ENCODE measurements at regions not wholly inside any gene's neighbourhood (a gene's known extent, or its start where the extent isn't known, plus 50 kb on each side); places are given as distances from the start of the nearest gene placed in this dataset.
"Not testable (repeated sequence)": the region's sequence is repeated elsewhere in the genome, so short reads cannot be mapped to it uniquely, and the experiment has no call there.

DNA sequence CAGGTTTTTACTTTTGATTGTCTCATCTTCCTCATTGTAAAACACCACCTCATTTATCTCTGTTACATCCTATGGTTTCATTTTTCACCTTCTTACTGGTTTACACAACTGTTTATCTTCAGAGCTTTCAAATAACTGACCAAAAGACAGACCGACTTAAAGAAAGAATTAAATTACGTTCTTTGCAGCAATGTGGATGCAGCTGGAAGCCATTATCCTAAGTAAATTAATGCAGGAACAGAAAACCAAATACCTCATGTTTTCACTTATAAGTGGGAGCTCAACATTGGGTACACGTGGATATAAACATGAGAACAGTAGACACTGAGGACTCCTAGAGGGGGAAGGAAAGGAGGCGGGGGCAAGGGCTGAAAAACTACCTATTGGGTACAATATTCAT, 729.0 kb upstream of the USP15 start:
- DNase-seq: no peak

DNA sequence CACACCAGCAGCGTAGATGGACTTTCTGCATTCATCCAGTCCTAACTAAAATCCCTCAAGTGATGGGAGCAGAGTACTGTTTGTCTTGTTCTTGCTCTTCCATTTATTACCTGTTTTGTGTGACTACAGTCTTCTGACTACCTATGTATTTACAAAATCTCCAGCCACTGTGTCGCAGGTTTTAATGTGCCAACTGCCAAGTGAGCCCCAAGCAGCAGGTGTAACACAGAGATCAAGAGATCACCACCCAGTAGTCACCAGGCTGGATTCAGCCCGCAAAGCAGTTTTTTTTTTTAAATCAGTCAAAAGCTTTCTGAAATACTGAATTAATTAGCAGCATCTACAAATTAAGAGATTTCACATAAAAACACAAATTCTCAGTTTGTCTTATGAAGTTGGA, 724.1 kb upstream of the USP15 start:
- DNase-seq: no peak

DNA sequence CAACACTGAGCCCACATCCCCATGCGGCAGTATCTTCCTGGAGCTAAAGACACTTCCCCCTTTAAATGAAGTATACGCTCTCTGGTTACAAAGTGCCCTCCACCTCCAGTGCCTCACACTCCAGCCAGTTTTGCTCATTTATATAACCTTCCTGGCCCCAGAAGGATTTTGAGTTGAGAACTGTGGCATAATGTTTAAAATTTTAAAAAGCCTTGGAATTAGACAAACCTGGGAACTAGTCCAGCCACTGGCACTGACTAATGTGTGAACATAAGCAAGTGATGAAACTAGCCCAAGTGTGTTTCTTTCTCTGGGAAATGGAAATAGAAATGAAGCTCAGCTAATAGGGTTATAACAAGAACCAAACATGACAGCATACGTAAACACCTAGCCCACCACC, 723.7 kb upstream of the USP15 start:
- no peak for DNase-seq

DNA sequence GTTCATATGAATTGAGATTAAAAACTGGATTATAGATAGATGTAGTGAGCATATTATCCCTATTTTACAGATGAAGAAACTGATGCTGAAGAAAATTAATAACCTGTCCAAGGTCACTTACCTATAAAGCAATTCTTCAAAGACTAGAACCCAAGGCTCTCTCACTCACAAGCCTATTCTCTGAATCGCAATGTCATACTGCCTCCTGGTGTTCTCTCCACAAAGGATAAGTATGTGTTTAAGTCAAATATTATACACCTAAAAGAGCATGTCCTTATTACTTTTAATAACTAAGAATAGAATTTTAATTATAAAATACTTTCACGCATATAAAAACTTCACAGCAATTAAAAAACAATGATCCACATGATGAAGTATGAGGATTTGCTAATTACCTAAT, 721.3 kb upstream of the USP15 start:
- peak; percentile 16 for DNase-seq

DNA sequence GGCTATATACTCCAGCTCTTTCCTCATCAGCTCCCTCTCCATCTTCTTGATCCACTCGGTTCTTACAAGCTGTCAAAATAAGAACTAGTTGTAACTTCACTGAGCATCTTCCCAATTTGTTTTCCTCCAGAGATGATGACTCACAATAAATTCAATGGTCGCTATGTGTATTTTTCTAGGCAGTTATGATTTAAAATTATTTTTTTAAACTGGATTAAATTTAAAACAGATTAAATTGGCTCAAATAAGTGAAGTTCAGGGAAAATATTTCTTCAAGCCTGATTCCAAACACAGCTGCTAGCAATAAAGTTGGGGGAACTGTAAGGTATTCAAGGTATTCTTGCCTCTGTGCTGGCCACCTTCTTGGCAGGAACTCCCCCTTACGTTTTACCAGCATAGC, 717.7 kb upstream of the USP15 start:
- DNase-seq: no peak

DNA sequence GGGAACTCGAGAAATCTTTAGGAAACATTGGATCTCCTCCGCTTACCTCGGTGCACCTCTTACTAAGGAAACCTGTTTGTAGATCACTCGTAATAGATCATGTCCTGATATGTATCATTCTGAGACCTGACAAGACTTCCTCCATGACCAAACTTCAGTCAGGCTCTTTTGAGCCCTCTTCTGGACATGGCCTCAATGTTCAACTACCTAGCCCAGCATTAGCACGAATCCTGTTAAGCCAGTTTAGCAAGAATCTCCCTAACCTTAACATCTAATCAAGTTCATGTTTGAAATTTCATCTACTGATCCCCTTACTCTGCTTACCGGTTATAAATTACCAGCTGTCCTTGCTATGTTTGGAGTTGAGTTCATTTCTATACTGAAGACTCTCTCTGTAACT, 713.9 kb upstream of the USP15 start:
- peak; percentile 5 for DNase-seq

DNA sequence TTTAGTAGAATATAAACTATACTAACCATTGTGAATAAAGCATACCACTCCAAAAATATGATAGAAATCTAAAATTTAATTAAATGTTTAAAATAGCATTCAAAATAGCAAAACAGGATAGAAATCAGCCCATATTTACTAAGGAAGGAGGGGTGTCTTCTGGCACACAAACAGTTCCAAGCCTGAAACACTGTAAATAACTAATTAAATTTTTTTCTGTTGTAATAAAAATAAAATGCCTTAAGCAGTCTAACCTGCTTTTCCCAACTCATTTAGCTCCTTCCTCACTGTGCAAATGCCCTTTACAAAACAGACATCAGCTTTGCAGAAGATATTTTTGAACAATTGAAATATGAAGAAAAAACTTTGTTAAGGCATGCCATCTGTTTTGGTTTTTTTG, 707.1 kb upstream of the USP15 start:
- DNase-seq: no peak

DNA sequence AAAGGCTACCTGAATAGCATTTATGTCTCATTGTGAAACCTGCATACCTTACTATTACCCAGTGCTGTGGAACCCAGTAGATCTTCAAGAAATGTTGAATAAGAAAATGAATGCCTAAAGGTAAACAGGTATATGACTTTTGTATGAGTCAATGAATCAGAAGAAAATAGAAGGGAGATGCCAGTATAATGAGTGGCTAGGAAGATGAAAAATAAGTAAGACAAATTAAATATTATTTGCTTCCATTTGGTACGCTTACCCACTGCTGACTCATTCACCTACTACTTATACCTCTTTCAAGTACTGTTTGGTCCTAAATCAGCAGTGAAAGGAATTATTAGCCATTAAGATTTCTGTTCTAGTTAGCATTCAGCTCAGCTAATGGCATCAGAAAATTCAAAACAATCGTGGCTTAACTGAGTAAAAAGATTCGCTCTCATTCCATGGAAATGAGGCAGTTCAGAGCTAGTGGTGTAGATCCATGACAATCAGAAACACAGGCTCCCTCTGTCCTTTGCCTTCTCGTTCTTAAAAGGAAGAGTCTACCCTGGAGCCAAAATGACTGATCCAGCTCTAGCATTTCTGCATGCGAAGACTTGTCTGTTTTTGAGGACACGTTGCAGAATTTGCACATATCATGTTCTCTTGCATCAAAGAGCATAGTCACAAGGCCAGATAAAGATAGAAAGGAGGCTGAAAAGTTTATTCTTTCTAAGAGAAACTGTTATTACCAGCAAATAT, 705.8 kb upstream of the USP15 start:
- DNase-seq: no peak

DNA sequence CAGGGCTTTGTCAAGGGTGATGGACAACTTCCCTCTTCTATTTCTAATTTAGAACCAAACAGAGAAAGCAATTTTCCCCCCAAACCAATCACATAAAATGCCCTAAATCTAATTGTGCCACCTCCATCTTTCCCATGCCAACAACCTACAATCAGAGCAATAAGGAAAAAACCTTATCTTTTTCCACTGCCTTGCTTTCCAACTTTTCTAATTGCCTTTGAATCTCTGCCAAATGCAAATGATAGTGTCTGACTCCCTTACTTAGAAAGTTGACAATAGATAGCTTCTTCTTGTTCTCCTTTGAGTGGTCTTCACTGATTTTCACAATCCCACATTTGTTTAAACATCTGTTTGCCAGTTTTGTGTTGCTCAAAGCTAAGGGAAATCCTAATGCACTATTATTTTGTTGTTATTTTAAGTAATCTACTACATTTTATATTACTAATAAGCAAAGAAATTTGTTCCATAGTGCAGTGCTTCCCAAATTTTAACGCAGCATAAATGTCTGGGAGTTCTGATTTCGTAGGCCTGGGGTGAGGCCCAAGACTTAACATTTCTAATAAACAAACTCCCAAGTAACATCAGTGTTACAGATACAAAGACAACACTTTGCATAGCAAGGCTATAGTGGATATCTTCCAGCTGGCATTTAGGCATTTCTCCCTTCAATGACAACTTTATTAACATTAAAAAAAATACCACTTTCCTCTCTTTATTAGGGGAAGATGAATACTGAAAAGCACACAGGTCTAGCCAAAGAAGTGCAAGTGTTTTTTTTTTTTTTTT, 696.3 kb upstream of the USP15 start:
- DNase-seq: no peak

DNA sequence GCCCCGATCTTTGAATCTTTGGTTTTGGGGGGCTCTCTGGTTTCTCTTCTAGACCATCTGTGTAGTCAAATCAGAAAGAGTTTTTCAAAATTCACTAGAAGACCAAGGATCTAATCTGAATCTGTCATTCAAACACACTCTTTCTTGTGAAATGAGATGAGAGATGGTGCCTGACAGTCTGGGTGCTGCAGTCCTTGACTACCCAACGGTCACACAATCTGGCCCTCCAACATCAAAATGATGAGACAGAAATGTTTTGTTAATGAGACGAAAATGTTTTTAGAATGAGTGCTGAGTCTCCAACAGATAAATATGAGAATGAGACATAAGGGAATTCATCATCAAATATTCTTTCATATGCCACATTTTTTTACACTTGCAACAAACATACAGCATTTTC, 695.7 kb upstream of the USP15 start:
- no peak for DNase-seq

DNA sequence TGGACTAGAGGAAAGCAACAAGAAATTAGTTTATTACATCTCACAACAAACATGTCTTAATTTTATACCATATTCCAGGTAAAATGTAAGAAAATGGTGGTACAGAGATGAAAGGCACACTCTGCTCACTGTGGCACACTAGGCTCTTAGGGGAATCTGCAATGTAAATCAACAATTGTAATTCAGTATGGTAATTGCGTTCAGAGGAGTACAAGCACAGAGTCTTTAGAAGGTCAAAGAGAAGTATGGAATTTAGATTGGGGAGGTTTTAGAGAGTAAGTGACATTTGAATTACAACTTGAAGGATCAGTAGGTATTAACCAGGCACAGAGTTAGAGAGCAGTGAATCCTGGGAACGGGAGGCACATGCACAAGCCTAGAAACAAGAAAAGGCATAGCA, 694.0 kb upstream of the USP15 start:
- no peak for DNase-seq

DNA sequence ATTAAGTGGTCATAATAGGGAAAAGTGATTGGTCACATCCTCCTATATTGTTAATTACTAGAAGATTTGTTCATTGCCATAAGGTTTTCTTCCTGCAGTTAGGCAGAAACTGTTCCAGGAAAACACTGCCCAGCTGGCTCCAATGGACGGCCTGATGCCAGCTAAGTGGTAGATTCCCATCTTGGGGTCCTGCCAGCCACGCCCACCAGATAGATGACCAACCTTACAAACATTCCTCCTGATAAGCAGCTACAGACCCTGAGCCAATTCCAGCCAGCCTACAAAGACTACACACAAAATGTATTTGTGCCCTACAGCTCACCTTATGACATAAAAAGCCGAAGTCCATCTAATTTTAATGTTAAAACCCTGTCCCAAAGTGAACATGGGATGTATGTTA, 685.9 kb upstream of the USP15 start:
- no peak for DNase-seq

DNA sequence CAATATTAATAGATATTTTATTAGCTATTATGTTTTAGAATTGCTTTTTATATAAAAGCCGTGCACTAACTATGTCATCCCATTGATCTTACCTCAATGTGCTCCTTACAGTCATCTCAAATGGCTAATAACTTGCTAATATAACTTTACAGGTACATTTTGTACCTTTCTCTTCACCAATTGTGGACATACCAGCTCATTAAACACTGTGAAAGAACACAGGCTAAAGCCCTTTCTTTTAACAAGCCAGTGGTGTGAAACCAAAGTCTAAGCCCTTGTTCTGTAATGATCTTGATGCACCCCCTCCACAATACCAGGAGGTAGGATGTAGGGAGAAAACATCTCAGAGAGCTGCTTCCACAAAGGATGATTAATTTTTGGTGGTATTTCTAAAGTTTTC, 675.3 kb upstream of the USP15 start:
- no peak for DNase-seq

DNA sequence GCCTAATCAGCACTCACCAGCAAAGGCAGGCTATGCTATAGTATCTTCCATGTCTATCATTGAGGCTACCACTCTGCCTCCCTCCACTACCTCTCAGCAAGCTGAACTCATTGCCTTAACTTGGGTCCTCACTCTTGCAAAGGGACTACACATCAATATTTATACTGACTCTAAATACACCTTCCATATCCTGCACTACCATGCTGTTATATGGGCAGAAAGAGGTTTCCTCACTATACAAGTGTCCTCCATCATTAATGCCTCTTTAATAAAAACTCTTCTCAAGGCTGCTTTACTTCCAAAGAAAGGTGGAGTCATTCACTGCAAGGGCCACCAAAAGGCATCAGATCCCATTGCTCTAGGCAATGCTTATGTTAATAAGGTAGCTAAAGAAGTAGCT, 669.3 kb upstream of the USP15 start:
- DNase-seq: not testable (repeated sequence)

DNA sequence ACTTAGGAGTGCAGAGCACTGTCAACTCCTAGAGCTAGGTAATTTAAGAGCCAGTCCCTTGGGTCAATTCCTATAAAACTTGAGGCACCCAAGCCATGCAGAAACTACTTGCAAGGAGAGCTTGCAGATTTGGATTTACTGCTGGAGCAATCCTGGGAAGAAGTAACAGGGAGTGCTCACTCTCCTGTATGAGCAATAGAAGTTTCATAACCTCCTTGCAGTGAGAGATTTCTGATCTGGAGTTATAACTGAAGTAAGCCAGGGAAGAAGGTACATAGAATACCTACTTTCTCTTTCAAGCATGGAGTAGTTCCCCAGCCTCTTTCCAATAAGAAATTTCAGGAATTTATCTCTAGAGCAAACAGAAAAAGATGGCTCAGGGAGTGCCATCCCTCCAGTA, 650.1 kb upstream of the USP15 start:
- no peak for DNase-seq

DNA sequence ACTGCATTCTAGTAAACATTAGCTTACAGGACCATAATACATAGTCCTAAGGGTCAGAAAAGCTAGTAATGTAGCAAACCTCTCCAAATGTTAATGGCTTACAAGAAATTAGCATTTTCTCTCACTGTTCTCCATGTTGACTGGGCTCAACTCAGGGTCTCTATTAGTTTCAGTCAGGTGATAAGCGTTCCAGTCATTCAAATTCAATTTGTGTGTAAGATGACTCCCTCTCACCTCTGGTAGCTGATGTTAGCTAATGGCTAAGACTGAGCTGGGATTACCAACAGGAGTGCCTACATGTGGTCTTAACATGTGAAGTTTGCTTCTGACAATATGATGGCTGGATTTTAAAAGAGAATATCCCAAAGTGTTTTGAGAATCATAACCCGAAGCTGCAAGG, 630.5 kb upstream of the USP15 start:
- DNase-seq: peak; percentile 36

DNA sequence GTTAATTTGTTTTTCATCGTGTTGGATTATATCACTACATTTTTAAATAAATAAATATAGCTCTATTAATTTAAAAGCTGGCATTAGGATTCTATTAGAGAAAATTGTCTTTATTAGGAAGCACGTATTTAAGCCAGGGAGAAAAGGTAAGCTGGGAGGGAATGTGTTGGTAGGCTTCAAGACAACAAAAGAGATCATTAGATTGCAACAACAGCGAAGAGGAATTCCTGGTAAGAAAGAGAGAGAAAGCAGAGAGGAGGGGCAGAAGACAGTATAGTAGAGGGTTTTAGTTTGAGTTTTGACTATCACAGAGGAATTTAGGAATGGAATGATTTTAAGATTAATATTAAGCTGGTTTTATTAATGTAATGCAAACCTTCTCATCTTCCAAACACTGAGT, 613.6 kb upstream of the USP15 start:
- DNase-seq: no peak

DNA sequence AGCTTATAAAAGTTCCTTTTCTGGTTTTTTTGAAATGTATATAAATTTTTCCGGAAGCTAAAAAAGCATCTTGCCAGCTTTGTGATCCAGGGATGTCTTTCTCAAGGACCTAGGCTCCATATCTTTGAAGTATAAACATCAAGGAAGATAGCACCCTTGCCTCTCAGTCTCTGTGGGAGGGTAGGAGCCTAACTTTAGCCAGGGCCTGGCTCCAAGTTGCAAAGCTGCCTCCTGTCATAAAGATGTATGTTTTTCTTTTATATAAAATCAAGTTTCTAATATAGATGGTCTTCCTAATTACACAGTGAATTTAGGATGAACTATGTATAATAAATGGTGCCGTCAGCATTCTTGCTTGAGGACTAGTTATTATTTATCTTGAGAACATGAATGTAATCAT, 612.6 kb upstream of the USP15 start:
- no peak for DNase-seq

DNA sequence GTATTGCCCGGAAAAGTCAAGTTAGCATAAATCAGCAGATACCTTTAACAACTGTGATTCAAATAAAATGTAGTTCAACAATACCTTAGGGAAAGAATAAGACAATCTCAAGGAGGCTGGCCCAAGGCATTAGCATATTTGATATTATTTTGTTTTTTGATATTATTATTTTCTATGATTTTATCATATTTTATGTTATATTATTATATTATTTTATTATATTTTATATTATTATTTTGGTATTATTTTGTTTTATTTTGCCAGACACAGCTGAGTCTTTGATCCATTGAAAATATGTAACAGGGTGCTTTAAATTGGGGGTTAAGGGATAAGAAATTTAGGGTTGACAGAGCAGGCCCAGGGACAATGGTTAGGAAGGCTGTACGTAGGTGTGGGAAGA, 607.9 kb upstream of the USP15 start:
- no peak for DNase-seq

DNA sequence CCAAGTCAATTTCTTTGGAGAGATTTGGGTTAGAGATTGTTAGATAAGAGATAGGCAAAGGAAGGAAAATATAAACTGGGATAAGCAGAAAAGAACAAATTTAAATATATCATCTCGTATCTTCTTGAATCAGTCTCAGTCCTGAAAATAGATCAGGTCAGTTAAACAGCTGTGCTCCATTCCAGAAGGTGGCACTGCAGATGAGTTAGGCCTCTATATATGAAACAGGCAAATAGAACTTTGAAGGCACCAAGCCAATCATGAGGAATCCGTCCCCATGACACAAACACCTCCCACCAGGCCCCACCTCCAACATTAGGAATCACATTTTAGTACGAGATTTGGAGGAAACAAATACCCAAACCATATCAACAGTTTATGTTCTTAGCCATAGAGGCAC, 605.5 kb upstream of the USP15 start:
- peak; percentile 28 for DNase-seq

DNA sequence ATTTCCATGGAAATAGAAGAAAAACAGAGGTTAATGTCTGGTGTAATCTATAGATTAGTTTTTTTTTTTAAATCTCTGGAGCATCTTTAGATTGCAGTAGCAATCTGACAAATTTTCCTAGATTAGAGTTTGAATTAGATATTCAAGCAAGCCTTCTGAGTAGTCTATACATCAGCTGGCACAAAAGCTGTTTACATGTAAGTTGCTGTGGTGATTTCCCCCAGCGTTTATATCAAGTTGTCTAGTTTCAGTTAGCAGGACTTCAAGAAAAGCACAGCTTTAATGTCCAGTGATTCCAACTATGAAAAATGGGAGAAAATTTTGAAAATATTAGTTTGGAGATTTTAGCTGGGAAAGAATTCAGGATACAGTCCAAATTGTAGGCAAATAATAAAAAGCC, 605.0 kb upstream of the USP15 start:
- DNase-seq: no peak

DNA sequence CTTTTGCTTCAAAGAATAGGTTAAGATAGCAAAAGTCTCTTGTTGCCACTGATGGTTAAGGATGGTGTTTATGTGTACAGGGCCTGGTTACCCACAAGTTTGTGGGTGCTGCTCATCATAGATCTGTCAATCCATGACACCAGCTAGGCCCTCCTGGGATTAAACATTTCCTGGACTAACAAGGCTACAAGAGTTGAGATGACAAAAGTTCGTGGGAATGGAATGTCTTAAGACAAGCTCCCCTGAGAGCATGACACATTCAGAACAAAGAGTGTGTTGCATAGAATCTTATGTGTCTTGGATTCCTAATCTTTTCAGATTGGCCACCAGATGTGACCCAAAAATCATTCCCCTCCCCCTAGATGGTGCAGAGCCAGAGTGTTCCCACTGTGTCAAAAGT, 592.5 kb upstream of the USP15 start:
- no peak for DNase-seq

DNA sequence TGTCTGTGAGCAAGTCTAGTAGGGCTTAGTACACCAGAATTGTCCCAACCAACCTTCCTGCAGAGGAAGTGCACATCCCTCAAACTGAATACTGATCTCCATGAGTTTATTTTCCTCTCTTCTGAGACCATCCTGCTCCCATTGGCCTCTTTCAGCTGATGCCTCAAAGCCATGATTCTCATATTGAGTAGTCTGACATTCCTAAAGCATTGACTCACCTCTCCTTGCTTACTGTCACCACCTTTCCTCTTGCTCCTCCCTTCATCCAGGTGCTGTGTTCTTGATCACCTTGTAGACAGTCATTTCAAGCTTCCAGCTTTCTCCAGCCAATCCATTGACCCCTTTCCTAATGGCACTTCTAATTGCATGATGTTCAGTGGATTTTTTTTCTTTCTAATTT, 583.7 kb upstream of the USP15 start:
- DNase-seq: no peak

DNA sequence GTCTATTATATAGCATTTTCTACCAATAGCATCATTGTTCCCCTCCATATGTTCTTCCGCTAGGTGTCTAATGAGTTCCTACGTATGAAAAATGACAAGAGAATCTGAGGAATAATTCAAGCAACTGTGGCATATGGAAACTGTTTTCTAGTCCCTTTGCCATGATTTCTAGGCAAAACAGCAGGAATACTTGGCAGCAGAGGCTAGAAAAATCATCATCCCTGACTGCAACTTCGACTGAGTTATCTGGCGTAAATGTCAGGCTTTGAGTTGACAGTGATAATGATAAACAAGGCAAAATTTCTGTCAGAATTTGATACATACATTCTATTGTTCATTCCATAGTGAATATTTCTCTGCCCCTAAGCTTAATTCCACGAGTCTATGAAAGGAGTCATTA, 572.8 kb upstream of the USP15 start:
- no peak for DNase-seq

DNA sequence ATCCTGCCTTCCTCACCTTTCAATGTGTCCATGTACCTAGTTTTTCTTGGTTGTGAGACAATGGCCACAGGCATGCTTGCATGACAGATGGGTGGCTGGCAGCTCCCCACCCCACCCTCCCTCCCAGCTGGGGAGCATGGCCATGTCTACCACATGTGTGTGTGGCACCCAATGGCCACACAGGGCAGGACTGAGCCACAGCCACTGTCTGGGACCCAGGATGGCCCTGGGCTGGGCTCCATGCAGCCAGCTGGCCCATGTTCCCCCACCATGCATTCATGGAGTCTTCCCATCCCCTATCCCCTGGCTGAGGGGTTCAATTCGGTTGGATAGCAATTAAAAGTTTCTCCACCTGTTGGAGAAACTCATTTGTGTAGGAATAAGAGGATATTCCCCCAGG, 566.0 kb upstream of the USP15 start:
- DNase-seq: no peak
